GM10266 (cell line): ENCODE measurements at regions not wholly inside any gene's neighbourhood (a gene's known extent, or its start where the extent isn't known, plus 50 kb on each side); places are given as distances from the start of the nearest gene placed in this dataset.

ENCODE experiments used
- DNase-seq: peaks from one replicate; pipeline ENCODE4 v3.0.0; 2012; ENCODE audit errors: extremely low spot score
- CTCF ChIP-seq: IDR thresholded peaks from 2 replicates; pipeline ENCODE4 v1.5.1; 2012; ENCODE audit warnings: mild to moderate bottlenecking, low read depth; ENCODE audit not compliant: control insufficient read depth, insufficient read depth; ENCODE audit errors: missing control alignments

- TF ChIP-seq CTCF: no peak
- no peak for DNase-seq
Observed at GRCh38 chr13:110773480-110773879, 60.0 kb downstream of the ING1 start.

- no peak for TF ChIP-seq CTCF
Observed at GRCh38 chr13:110774051-110774450, 60.6 kb downstream of the ING1 start.

GRCh38 chr13:110774490-110774889, 61.0 kb downstream of the ING1 start:
- no peak for TF ChIP-seq CTCF
- DNase-seq: no peak

More at GRCh38 chr13:110774051-110774450, 60.6 kb downstream of the ING1 start:
- no peak for DNase-seq

GRCh38 chr13:110775576-110775975, 62.1 kb downstream of the ING1 start:
- no peak for TF ChIP-seq CTCF
- no peak for DNase-seq

GRCh38 chr13:110777251-110777820, 63.8 kb downstream of the ING1 start:
- TF ChIP-seq CTCF: no peak
- DNase-seq: no peak

GRCh38 chr13:110779022-110779421, 65.5 kb downstream of the ING1 start:
- no peak for TF ChIP-seq CTCF
- no peak for DNase-seq

GRCh38 chr13:110780422-110780821, 66.9 kb downstream of the ING1 start:
- no peak for DNase-seq
- TF ChIP-seq CTCF: no peak
